Hematopoietic multipotent progenitor cell treated with erythropoietin and hydrocortisone succinate and interleukin-3 and kit ligand, for 17 days (in vitro differentiated cells): ENCODE measurements at regions not wholly inside any gene's neighbourhood (a gene's known extent, or its start where the extent isn't known, plus 50 kb on each side); places are given as distances from the start of the nearest gene placed in this dataset.
"Not testable (repeated sequence)": the region's sequence is repeated elsewhere in the genome, so short reads cannot be mapped to it uniquely, and the experiment has no call there.

ENCODE experiments used
- DNase-seq: peaks from one replicate; pipeline ENCODE4 v3.0.0-alpha.2; 2015; ENCODE audit warnings: low spot score

GRCh38 chr16:29355339-29356059 lies 51.0 kb downstream of the NPIPB11 start:
- DNase-seq = not testable (repeated sequence)

- DNase-seq = not testable (repeated sequence)
Measured at GRCh38 chr16:29354449-29354848, 52.1 kb downstream of the NPIPB11 start.

- DNase-seq = not testable (repeated sequence)
Measured at GRCh38 chr16:29352617-29352999, 53.9 kb downstream of the NPIPB11 start.

- not testable (repeated sequence) for DNase-seq
Measured at GRCh38 chr16:29351970-29352616, 54.4 kb downstream of the NPIPB11 start.

- DNase-seq = not testable (repeated sequence)
Measured at GRCh38 chr16:29351271-29351969, 55.1 kb downstream of the NPIPB11 start.

GRCh38 chr16:29349966-29350365 lies 56.5 kb downstream of the NPIPB11 start:
- not testable (repeated sequence) for DNase-seq

GRCh38 chr16:29348748-29349147 lies 57.8 kb downstream of the NPIPB11 start:
- not testable (repeated sequence) for DNase-seq

- DNase-seq = not testable (repeated sequence)
Measured at GRCh38 chr16:29348123-29348690, 58.3 kb downstream of the NPIPB11 start.

GRCh38 chr16:29346796-29347580 lies 59.5 kb downstream of the NPIPB11 start:
- not testable (repeated sequence) for DNase-seq

- DNase-seq = not testable (repeated sequence)
Measured at GRCh38 chr16:29346203-29346602, 60.3 kb downstream of the NPIPB11 start.

GRCh38 chr16:29342937-29343336 lies 63.6 kb downstream of the NPIPB11 start:
- DNase-seq = not testable (repeated sequence)

GRCh38 chr16:29340779-29341438 lies 65.6 kb downstream of the NPIPB11 start:
- not testable (repeated sequence) for DNase-seq

- not testable (repeated sequence) for DNase-seq
Measured at GRCh38 chr16:29340235-29340634, 66.3 kb downstream of the NPIPB11 start.

GRCh38 chr16:29338821-29339700 lies 67.5 kb downstream of the NPIPB11 start:
- not testable (repeated sequence) for DNase-seq

GRCh38 chr16:29337385-29337901 lies 69.1 kb downstream of the NPIPB11 start:
- not testable (repeated sequence) for DNase-seq

- not testable (repeated sequence) for DNase-seq
Measured at GRCh38 chr16:29335549-29335846, 71.0 kb downstream of the NPIPB11 start.

GRCh38 chr16:29334776-29335548 lies 71.5 kb downstream of the NPIPB11 start:
- not testable (repeated sequence) for DNase-seq

GRCh38 chr16:29333492-29334097 lies 72.9 kb downstream of the NPIPB11 start:
- not testable (repeated sequence) for DNase-seq

- DNase-seq = not testable (repeated sequence)
Measured at GRCh38 chr16:29330623-29331022, 75.9 kb downstream of the NPIPB11 start.
